ENCODE measurements at regions not wholly inside any gene's neighbourhood (a gene's known extent, or its start where the extent isn't known, plus 50 kb on each side); places are given as distances from the start of the nearest gene placed in this dataset.

DNA sequence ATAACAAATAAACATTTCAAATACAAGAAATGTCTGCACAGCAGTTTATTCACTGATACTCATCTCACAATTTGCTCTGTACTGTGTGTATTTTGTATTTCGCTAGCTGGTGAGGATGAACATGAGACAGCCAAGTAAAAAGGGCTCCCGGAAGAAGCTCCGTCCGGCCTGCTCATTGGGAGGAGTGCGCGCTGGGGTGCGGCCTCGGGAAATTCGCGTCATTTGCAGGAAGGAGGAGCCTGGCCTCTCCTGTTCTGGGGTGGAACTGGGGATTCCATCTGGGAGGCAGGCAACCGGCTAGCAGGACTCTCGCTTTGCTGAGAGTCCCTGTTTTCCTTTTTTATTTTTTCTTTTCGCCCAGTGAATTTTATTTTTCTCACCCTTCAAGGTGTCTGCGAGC is 368.4 kb upstream of the TMEM132C start:
- no peak overlapping the region for H3K4me3 ChIP-seq (replicated peaks in 1 of 3; ENCODE audit: insufficient read depth in 1 of 3, low read depth in 1 of 3, low read length in 3 of 3)
- ChIA-PET CTCF (no interaction called here), POLR2A (no interaction called here)
- intact Hi-C loops (cut with micrococcal nuclease) (no loop called here), dilution Hi-C loops (cut with MboI; ENCODE audit: extremely low pct_ligation_motif_present, low sequenced_read_pairs) (no loop called here)
- no peak for FAIRE-seq
- H3K9me1 ChIP-seq (replicated peaks; ENCODE audit: control insufficient read depth, extremely low read depth, insufficient read depth, low read length) = no peaks in the 10 kb centered on the region
- no peak overlapping the region for H3K4me2 ChIP-seq (ENCODE audit: insufficient read depth, low read length)
- no peak overlapping the region for H3K27ac ChIP-seq (ENCODE audit: insufficient read depth, low read depth, low read length)
- no TSS peak for BruUV-seq (replicated peaks)
- TF ChIP-seq EZH2 (IDR thresholded peaks at IDR 0.05; ENCODE audit: borderline replicate concordance, low read depth, low read length, severe bottlenecking) (no peak), MYC (IDR thresholded peaks at IDR 0.05; ENCODE audit: low read depth, low read length) (no peak)
- H3K9ac ChIP-seq (replicated peaks; ENCODE audit: extremely low read depth, insufficient read depth, low read length) = no peak overlapping the region
- H2AFZ ChIP-seq (ENCODE audit: low read depth, low read length) = no peak overlapping the region
- no peaks in the 10 kb centered on the region for H3K4me1 ChIP-seq (ENCODE audit: control insufficient read depth, extremely low read depth, insufficient read depth, low read length)
- no peaks in the 10 kb centered on the region for H3K79me2 ChIP-seq (ENCODE audit: control insufficient read depth, insufficient read depth, low read length)
- no peak for DNase-seq (ENCODE audit: low read depth, low spot score)
- no peaks in the 10 kb centered on the region for H4K20me1 ChIP-seq (replicated peaks; ENCODE audit: control insufficient read depth, extremely low read depth, insufficient read depth, low read length)
- H3K9me3 ChIP-seq (replicated peaks; ENCODE audit: control insufficient read depth, insufficient read depth, low read length) = peaks cover 4% of the 10 kb centered on the region
- no peaks in the 10 kb centered on the region for H3K36me3 ChIP-seq (ENCODE audit: control insufficient read depth in 2 of 2, extremely low read depth in 1 of 2, insufficient read depth in 2 of 2, low read length in 2 of 2)
- H3K27me3 ChIP-seq (ENCODE audit: control insufficient read depth in 2 of 2, insufficient read depth in 2 of 2, low read length in 2 of 2) = no peaks in the 10 kb centered on the region

DNA sequence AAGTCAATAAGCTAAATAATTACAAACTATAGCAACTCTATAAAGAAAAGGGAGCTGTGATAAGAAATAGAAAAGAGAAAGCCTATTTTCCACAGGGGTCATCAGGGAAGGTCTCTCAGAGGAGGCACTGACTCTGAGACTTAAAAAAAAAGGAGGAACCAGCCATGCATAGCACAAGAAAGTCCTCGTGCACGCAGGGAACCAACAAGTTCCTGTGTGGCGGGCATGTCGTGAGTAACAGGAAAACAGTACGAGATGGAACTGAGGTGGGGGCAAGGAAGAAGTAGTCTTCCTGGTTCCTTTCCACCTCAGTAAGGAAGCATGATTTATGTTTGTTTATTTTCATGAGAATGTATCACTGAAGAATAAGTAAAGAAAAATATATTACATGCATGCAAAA is 367.0 kb upstream of the TMEM132C start:
- no peak overlapping the region for H3K4me3 ChIP-seq (replicated peaks in 1 of 3; ENCODE audit: insufficient read depth in 1 of 3, low read depth in 1 of 3, low read length in 3 of 3)
- H3K4me1 ChIP-seq (ENCODE audit: control insufficient read depth, extremely low read depth, insufficient read depth, low read length) = no peaks in the 10 kb centered on the region
- H3K9me1 ChIP-seq (replicated peaks; ENCODE audit: control insufficient read depth, extremely low read depth, insufficient read depth, low read length) = no peaks in the 10 kb centered on the region
- H3K36me3 ChIP-seq (ENCODE audit: control insufficient read depth in 2 of 2, extremely low read depth in 1 of 2, insufficient read depth in 2 of 2, low read length in 2 of 2) = no peaks in the 10 kb centered on the region
- H3K27me3 ChIP-seq (ENCODE audit: control insufficient read depth in 2 of 2, insufficient read depth in 2 of 2, low read length in 2 of 2) = no peaks in the 10 kb centered on the region
- TF ChIP-seq POLR2AphosphoS5 (IDR thresholded peaks at IDR 0.05; ENCODE audit: insufficient read depth, low read depth, low read length) = no peak
- TF ChIP-seq EZH2 (IDR thresholded peaks at IDR 0.05; ENCODE audit: borderline replicate concordance, low read depth, low read length, severe bottlenecking) = no peak
- no peak for TF ChIP-seq GATA2 (IDR thresholded peaks at IDR 0.05; ENCODE audit: insufficient read depth, insufficient read length, low read depth, low read length)
- no peak for TF ChIP-seq CTCF (IDR thresholded peaks at IDR 0.05; ENCODE audit: extremely low read depth in 1 of 2, insufficient read depth in 1 of 2, low read depth in 1 of 2, low read length in 2 of 2)
- TF ChIP-seq, protein P1, sequence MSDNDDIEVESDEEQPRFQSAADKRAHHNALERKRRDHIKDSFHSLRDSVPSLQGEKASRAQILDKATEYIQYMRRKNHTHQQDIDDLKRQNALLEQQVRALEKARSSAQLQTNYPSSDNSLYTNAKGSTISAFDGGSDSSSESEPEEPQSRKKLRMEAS (IDR thresholded peaks at IDR 0.05; ENCODE audit: insufficient read depth, insufficient read length) = no peak
- no TSS peak for BruUV-seq (replicated peaks)
- H3K9me3 ChIP-seq (replicated peaks; ENCODE audit: control insufficient read depth, insufficient read depth, low read length) = peaks cover 4% of the 10 kb centered on the region
- intact Hi-C loops (cut with micrococcal nuclease) = no loop called here
- ChIA-PET CTCF (no interaction called here), POLR2A (no interaction called here)
- DNase-seq (ENCODE audit: low read depth, low spot score) (no peak), FAIRE-seq (no peak)
- no peaks in the 10 kb centered on the region for H4K20me1 ChIP-seq (replicated peaks; ENCODE audit: control insufficient read depth, extremely low read depth, insufficient read depth, low read length)
- H2AFZ ChIP-seq (ENCODE audit: low read depth, low read length) = no peak overlapping the region
- H3K9ac ChIP-seq (replicated peaks; ENCODE audit: extremely low read depth, insufficient read depth, low read length) = no peak overlapping the region
- no peak overlapping the region for H3K4me2 ChIP-seq (ENCODE audit: insufficient read depth, low read length)
- dilution Hi-C loops (cut with MboI; ENCODE audit: extremely low pct_ligation_motif_present, low sequenced_read_pairs) = no loop called here
- no peaks in the 10 kb centered on the region for H3K79me2 ChIP-seq (ENCODE audit: control insufficient read depth, insufficient read depth, low read length)
- H3K27ac ChIP-seq (ENCODE audit: insufficient read depth, low read depth, low read length) = no peak overlapping the region

All from endothelial cell of umbilical vein (primary cell).